ENCODE measurements at regions not wholly inside any gene's neighbourhood (a gene's known extent, or its start where the extent isn't known, plus 50 kb on each side); places are given as distances from the start of the nearest gene placed in this dataset.

- H3K27ac ChIP-seq, result no peak overlapping the region
Measured at GRCh38 chr15:62945760-62946159, 96.8 kb upstream of the TPM1 start.

DNA sequence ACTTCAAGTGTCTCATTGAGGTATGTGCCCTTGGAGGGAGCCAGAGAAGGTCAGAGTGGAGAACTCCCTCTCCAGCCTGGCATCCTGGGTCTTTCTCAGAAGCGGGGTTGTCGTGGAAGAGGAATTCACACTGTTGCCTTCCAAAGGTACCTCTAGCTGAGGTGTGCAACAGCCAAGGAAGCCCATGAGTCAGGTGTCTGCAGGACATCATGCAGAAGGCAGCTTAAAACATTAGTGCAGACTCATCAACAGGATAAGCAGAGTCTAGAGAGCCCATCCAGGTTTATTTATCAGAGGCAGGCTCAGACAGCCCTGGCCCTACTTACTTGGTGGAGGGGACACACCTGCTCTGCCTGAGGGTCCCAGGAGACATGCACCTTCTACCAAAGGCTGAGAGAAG is 95.6 kb upstream of the TPM1 start:
- TF ChIP-seq CTCF (IDR thresholded peaks at IDR 0.05) (no peak), ZFX (IDR thresholded peaks at IDR 0.05; ENCODE audit: borderline replicate concordance) (no peak)
- no peak overlapping the region for H3K27ac ChIP-seq

More at GRCh38 chr15:62945760-62946159, 96.8 kb upstream of the TPM1 start:
- TF ChIP-seq CTCF (IDR thresholded peaks at IDR 0.05) (no peak), ZFX (IDR thresholded peaks at IDR 0.05; ENCODE audit: borderline replicate concordance) (no peak)

DNA sequence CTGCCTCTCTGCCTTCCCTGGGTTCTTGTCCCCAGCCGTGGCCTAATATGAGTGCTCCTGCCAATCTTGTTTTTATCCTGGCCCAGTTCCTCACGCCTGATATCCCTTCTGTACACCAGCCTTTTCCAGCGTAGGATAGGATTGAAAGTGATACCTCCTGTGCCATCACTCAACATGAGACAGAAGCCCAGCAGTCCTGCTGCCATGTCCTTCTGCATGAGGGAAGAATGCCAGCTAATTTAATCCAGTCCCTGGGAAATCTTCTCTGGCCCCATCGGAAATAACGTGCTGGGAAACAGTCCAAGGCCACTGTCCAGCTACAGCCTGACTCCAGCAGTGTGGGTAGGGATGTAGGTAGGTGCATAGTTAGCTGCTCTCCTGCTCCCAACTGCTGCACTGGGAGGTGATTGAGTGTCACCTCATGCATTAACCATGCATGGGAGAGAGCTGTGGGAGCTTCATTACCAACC is 92.0 kb upstream of the TPM1 start:
- H3K27ac ChIP-seq, result no peak overlapping the region
- TF ChIP-seq CTCF (IDR thresholded peaks at IDR 0.05) (no peak), ZFX (IDR thresholded peaks at IDR 0.05; ENCODE audit: borderline replicate concordance) (no peak)

GRCh38 chr15:62951481-62951880 is 91.1 kb upstream of the TPM1 start:
- TF ChIP-seq CTCF (IDR thresholded peaks at IDR 0.05) (no peak), ZFX (IDR thresholded peaks at IDR 0.05; ENCODE audit: borderline replicate concordance) (no peak)
- H3K27ac ChIP-seq, result no peak overlapping the region

- TF ChIP-seq ZFX (IDR thresholded peaks at IDR 0.05; ENCODE audit: borderline replicate concordance), result no peak
- TF ChIP-seq CTCF (IDR thresholded peaks at IDR 0.05), result no peak
- H3K27ac ChIP-seq, result no peak overlapping the region
Measured at GRCh38 chr15:62953021-62953420, 89.5 kb upstream of the TPM1 start.

- no peak overlapping the region for H3K27ac ChIP-seq
- TF ChIP-seq ZFX (IDR thresholded peaks at IDR 0.05; ENCODE audit: borderline replicate concordance) (no peak), CTCF (IDR thresholded peaks at IDR 0.05) (no peak)
Measured at GRCh38 chr15:62953496-62954045, 89.0 kb upstream of the TPM1 start.

DNA sequence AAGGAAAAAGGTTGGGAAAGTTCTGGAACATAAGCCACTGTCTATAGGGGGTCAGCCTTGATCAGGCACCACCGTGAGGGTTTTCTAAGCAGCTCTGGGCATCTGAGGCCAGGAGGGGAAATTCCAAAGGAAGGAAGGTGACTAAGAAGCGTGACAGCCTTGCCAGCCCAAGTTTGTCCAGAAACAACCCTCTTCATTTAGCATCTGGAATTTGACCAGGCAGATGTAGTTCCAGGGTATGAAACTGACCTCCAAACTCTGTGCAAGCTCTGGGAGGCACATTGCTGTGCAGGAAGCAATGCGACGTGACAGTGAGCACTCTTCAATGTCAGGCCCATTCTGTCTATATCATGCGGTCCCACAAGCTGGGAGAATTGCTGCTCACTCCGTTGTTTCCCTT is 85.4 kb upstream of the TPM1 start:
- no peak overlapping the region for H3K27ac ChIP-seq
- TF ChIP-seq CTCF (IDR thresholded peaks at IDR 0.05), result no peak
- no peak for TF ChIP-seq ZFX (IDR thresholded peaks at IDR 0.05; ENCODE audit: borderline replicate concordance)

All from 22Rv1 (cell line).